Neutrophil (primary cell): ENCODE measurements at regions not wholly inside any gene's neighbourhood (a gene's known extent, or its start where the extent isn't known, plus 50 kb on each side); places are given as distances from the start of the nearest gene placed in this dataset.

Experiments used
- H3K27ac ChIP-seq: fragments of 200-600 bp; sonication (generic); 2 replicates; pipeline ENCODE4 v1.5.1; 2016; ENCODE audit warnings: mild to moderate bottlenecking, moderate library complexity
- H3K27me3 ChIP-seq: fragments of 200-600 bp; sonication (generic); 2 replicates; pipeline ENCODE4 v1.6.0; 2016; ENCODE audit warnings: mild to moderate bottlenecking
- H3K36me3 ChIP-seq: fragments of 200-600 bp; sonication (generic); 2 replicates; pipeline ENCODE4 v1.5.1; 2017
- H3K4me1 ChIP-seq, 2 experiments: fragments of 200-600 bp in 1 of 2; sonication (generic) in 1 of 2; 1 replicate in 1 of 2; 2 replicates in 1 of 2; pipeline versions ENCODE4 v1.5.1 to v1.6.1; 2013 to 2016; ENCODE audit warnings: low read depth in 1 of 2, low read length in 1 of 2, mild to moderate bottlenecking in 1 of 2, moderate library complexity in 1 of 2; ENCODE audit not compliant: control insufficient read depth in 1 of 2, insufficient read depth in 1 of 2
- H3K4me3 ChIP-seq, 2 experiments: fragments of 200-600 bp in 1 of 2; sonication (generic) in 1 of 2; 1 replicate in 1 of 2; 2 replicates in 1 of 2; pipeline ENCODE4 v1.5.1; 2013 to 2016; ENCODE audit warnings: low read depth in 1 of 2, low read length in 1 of 2, mild to moderate bottlenecking in 1 of 2, moderate library complexity in 1 of 2
- H3K9me3 ChIP-seq: fragments of 200-600 bp; sonication (generic); 2 replicates; pipeline ENCODE4 v1.5.1; 2016
- CTCF ChIP-seq: fragments of 200-600 bp; sonication (generic); IDR thresholded peaks from 2 replicates; pipeline ENCODE4 v1.5.1; 2016; ENCODE audit warnings: antibody characterized with exemption

GRCh38 chr17:14946481-14946880 lies 318.6 kb downstream of the PMP22 start:
- H3K36me3 ChIP-seq = no peaks in the 10 kb centered on the region
- no peak for TF ChIP-seq CTCF

GRCh38 chr17:14942526-14943190 lies 322.5 kb downstream of the PMP22 start:
- Histone ChIP-seq H3K27ac (no peak overlapping the region), H3K27me3 (no peaks in the 10 kb centered on the region), H3K9me3 (no peaks in the 10 kb centered on the region), H3K36me3 (no peaks in the 10 kb centered on the region), H3K4me1 (no peaks in the 10 kb centered on the region), H3K4me3 (no peak overlapping the region)
- no peak for TF ChIP-seq CTCF

More at GRCh38 chr17:14946481-14946880, 318.6 kb downstream of the PMP22 start:
- Histone ChIP-seq H3K27me3 (peaks cover 5% of the 10 kb centered on the region), H3K27ac (no peak overlapping the region), H3K9me3 (no peaks in the 10 kb centered on the region), H3K4me3 (no peak overlapping the region), H3K4me1 (no peaks in the 10 kb centered on the region)

- Histone ChIP-seq H3K27me3 (no peaks in the 10 kb centered on the region), H3K9me3 (no peaks in the 10 kb centered on the region), H3K27ac (no peak overlapping the region)
Measured at GRCh38 chr17:14940938-14941265, 324.2 kb downstream of the PMP22 start.

GRCh38 chr17:14940108-14940937 lies 324.8 kb downstream of the PMP22 start:
- H3K9me3 ChIP-seq = no peaks in the 10 kb centered on the region
- no peaks in the 10 kb centered on the region for H3K27me3 ChIP-seq
- no peak for TF ChIP-seq CTCF
- H3K4me1 ChIP-seq = no peaks in the 10 kb centered on the region
- no peaks in the 10 kb centered on the region for H3K36me3 ChIP-seq
- no peak overlapping the region for H3K27ac ChIP-seq
- no peak overlapping the region for H3K4me3 ChIP-seq

More at GRCh38 chr17:14940938-14941265, 324.2 kb downstream of the PMP22 start:
- no peaks in the 10 kb centered on the region for H3K36me3 ChIP-seq
- no peaks in the 10 kb centered on the region for H3K4me1 ChIP-seq
- no peak for TF ChIP-seq CTCF
- no peak overlapping the region for H3K4me3 ChIP-seq

- no peak for TF ChIP-seq CTCF
- H3K4me1 ChIP-seq = no peaks in the 10 kb centered on the region
- no peaks in the 10 kb centered on the region for H3K9me3 ChIP-seq
- H3K4me3 ChIP-seq = no peak overlapping the region
- H3K27me3 ChIP-seq = no peaks in the 10 kb centered on the region
- H3K36me3 ChIP-seq = no peaks in the 10 kb centered on the region
- H3K27ac ChIP-seq = no peak overlapping the region
Measured at GRCh38 chr17:14935845-14936485, 329.2 kb downstream of the PMP22 start.
